NCI-H226 (cell line): ENCODE measurements at regions not wholly inside any gene's neighbourhood (a gene's known extent, or its start where the extent isn't known, plus 50 kb on each side); places are given as distances from the start of the nearest gene placed in this dataset.
"Not testable (repeated sequence)": the region's sequence is repeated elsewhere in the genome, so short reads cannot be mapped to it uniquely, and the experiment has no call there.

Experiments used
- DNase-seq: peaks from one replicate; pipeline ENCODE4 v3.0.0-alpha.2; 2015

- no peak for DNase-seq
Measured at GRCh38 chr9:88596376-88596775, 61.4 kb downstream of the NXNL2 start.

GRCh38 chr9:88604836-88605511 is 70.0 kb downstream of the NXNL2 start:
- DNase-seq = no peak

- no peak for DNase-seq
Measured at GRCh38 chr9:88605512-88606362, 70.8 kb downstream of the NXNL2 start.

- no peak for DNase-seq
Measured at GRCh38 chr9:88614359-88614758, 79.4 kb downstream of the NXNL2 start.

- DNase-seq = no peak
Measured at GRCh38 chr9:88623698-88624097, 88.7 kb downstream of the NXNL2 start.

- no peak for DNase-seq
Measured at GRCh38 chr9:88628114-88628513, 93.1 kb downstream of the NXNL2 start.

GRCh38 chr9:88628811-88629210 is 93.8 kb downstream of the NXNL2 start:
- no peak for DNase-seq

- not testable (repeated sequence) for DNase-seq
Measured at GRCh38 chr9:88630574-88630973, 95.6 kb downstream of the NXNL2 start.

- no peak for DNase-seq
Measured at GRCh38 chr9:88635151-88635550, 100.2 kb downstream of the NXNL2 start.

- no peak for DNase-seq
Measured at GRCh38 chr9:88641456-88642240, 106.7 kb downstream of the NXNL2 start.

- DNase-seq = no peak
Measured at GRCh38 chr9:88642336-88642735, 107.4 kb downstream of the NXNL2 start.

GRCh38 chr9:88643931-88644330 is 109.0 kb downstream of the NXNL2 start:
- DNase-seq = no peak

GRCh38 chr9:88645172-88645878 is 110.3 kb downstream of the NXNL2 start:
- no peak for DNase-seq

- no peak for DNase-seq
Measured at GRCh38 chr9:88645879-88646199, 110.9 kb downstream of the NXNL2 start.

- DNase-seq = no peak
Measured at GRCh38 chr9:88646539-88647300, 111.7 kb downstream of the NXNL2 start.

GRCh38 chr9:88651682-88652633 is 117.0 kb downstream of the NXNL2 start:
- DNase-seq = peak; percentile 95

- no peak for DNase-seq
Measured at GRCh38 chr9:88652876-88653275, 117.9 kb downstream of the NXNL2 start.

GRCh38 chr9:88653406-88653805 is 118.4 kb downstream of the NXNL2 start:
- DNase-seq = no peak

- DNase-seq = no peak
Measured at GRCh38 chr9:88653911-88654310, 118.9 kb downstream of the NXNL2 start.

GRCh38 chr9:88657893-88658292 is 122.9 kb downstream of the NXNL2 start:
- DNase-seq = no peak

- peak; percentile 20 for DNase-seq
Measured at GRCh38 chr9:88658311-88658822, 123.4 kb downstream of the NXNL2 start.
